ENCODE measurements at regions not wholly inside any gene's neighbourhood (a gene's known extent, or its start where the extent isn't known, plus 50 kb on each side); places are given as distances from the start of the nearest gene placed in this dataset.

DNA sequence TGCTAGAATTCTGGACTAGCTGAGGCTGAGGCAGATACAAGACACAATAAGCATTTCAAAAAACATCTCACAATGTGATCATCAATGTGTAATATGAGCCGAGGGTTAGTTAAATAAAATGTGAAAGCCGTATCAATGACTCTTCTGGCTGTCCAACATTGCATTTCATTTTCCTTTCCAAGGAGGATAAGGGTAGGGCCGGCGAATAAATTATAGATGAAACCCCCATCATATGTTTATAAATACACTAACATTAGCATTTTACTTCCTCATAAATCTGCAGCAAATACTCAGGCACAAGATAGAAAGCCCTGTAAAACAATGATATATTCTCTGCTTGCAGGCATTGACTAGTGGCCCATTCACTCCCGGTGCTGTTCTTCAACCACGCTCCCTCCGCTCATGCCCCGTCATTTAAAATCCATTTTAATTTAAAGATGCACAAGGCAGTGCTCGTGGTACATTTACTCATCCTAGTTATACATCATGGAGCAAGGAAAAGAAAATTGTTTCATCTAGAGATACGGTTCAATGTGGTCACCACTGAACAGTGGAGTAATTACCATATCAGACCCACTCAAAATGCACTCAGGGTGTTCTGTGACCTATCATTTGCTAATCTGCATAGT lies 59.9 kb upstream of the RCN1 start:
- TF ChIP-seq CTCF (IDR thresholded peaks at IDR 0.05) = no peak
- TF ChIP-seq POLR2A (IDR thresholded peaks at IDR 0.05) = no peak
